ENCODE measurements at regions not wholly inside any gene's neighbourhood (a gene's known extent, or its start where the extent isn't known, plus 50 kb on each side); places are given as distances from the start of the nearest gene placed in this dataset.

- TF ChIP-seq CTCF (IDR thresholded peaks at IDR 0.05; ENCODE audit: insufficient read depth, low read depth, low read length), result no peak
- no peak for TF ChIP-seq EZH2 (IDR thresholded peaks at IDR 0.05; ENCODE audit: insufficient read depth, low read length)
Measured at GRCh38 chr12:30074916-30075315, 291.2 kb upstream of the TMTC1 start.
